ENCODE measurements at regions not wholly inside any gene's neighbourhood (a gene's known extent, or its start where the extent isn't known, plus 50 kb on each side); places are given as distances from the start of the nearest gene placed in this dataset.
"Not testable (repeated sequence)": the region's sequence is repeated elsewhere in the genome, so short reads cannot be mapped to it uniquely, and the experiment has no call there.

DNA sequence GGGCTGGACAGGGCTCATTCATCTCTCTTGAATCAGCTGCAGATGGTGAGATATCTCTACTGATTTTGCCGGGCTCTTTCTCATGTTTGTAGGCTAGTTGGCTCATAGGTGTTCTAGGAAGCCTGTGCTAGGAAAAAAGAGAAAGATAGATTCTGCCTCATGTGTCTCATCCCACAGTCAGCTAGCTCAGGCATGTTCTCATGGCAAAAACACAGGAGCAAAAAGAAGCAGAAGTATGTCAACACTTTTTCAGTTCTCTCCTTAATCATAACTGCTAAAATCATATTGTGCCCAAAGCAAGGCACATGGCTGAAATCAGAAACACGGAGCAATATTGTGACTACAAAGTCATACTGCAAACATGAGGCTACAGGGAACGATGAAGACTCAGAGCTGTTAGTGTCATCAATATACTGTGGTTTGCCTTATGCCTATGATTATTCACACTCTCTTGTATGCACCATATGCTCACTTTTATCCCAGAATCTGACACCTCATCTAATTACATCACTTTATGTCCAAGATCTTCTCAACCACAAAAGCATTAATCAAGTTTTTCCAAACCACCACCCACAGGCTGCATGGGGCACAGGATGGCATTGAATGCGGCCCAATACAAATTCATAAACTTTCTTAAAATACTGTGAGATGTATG, 571.9 kb upstream of the CNTNAP5 start:
- Mint-ChIP-seq H3K4me1 (no peaks in the 10 kb centered on the region), H3K27me3 (ENCODE audit: low read depth, poor library complexity) (no peaks in the 10 kb centered on the region), H3K27ac (no peak overlapping the region), H3K36me3 (ENCODE audit: low read depth) (no peaks in the 10 kb centered on the region), H3K9me3 (no peaks in the 10 kb centered on the region), H3K4me3 (no peak overlapping the region)
- no peak for DNase-seq
- TF ChIP-seq CTCF (IDR thresholded peaks at IDR 0.05), result no peak

DNA sequence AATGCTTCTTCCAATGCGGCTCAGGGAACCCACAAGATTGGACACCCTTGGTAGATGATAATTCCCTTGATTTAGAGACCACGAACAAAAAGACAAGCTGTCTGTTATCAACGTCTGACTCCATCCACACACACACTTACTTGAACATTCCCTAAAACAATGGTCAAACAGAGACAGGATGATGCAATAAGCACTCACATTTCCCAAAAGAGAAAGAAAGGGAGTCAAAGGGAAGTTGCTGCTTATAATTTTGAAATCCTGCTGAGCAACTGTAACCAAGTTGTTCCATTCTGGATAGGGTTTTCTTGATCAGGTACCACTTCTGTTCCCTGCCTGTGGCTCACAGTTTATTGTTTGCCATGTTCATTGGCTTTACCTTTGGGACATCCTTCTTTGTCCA, 571.3 kb upstream of the CNTNAP5 start:
- no peak for DNase-seq
- H3K27me3 Mint-ChIP-seq (ENCODE audit: low read depth, poor library complexity), result no peaks in the 10 kb centered on the region
- no peak for TF ChIP-seq CTCF (IDR thresholded peaks at IDR 0.05)
- H3K4me3 Mint-ChIP-seq, result no peak overlapping the region
- no peak overlapping the region for H3K27ac Mint-ChIP-seq
- H3K4me1 Mint-ChIP-seq, result no peaks in the 10 kb centered on the region
- no peaks in the 10 kb centered on the region for H3K9me3 Mint-ChIP-seq
- no peaks in the 10 kb centered on the region for H3K36me3 Mint-ChIP-seq (ENCODE audit: low read depth)

DNA sequence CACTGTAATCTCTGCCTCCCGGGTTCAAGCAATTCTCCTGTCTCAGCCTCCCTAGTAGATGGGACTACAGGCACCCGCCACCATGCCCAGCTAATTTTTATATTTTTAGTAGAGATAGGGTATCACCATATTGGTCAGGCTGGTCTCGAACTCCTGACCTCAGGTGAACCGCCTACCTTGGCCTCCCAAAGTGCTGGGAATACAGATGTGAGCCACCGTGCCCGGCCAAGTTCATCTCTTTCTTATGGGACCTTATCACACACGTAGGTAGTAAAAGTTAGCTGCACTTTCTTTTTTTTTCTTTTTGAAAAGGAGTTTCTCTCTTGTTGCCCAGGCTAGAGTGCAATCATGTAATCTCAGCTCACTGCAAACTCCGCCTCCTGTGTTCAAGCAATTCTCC, 569.9 kb upstream of the CNTNAP5 start:
- H3K4me3 Mint-ChIP-seq; H3K36me3 Mint-ChIP-seq (ENCODE audit: low read depth); DNase-seq; H3K4me1 Mint-ChIP-seq; H3K27me3 Mint-ChIP-seq (ENCODE audit: low read depth, poor library complexity); H3K9me3 Mint-ChIP-seq; H3K27ac Mint-ChIP-seq: not testable (repeated sequence)

- Mint-ChIP-seq H3K27me3 (ENCODE audit: low read depth, poor library complexity) (no peaks in the 10 kb centered on the region), H3K4me1 (no peaks in the 10 kb centered on the region), H3K27ac (no peak overlapping the region), H3K36me3 (ENCODE audit: low read depth) (no peaks in the 10 kb centered on the region), H3K4me3 (no peak overlapping the region), H3K9me3 (no peaks in the 10 kb centered on the region)
- TF ChIP-seq CTCF (IDR thresholded peaks at IDR 0.05), result no peak
- DNase-seq, result no peak
Observed at GRCh38 chr2:123456416-123456815, 568.7 kb upstream of the CNTNAP5 start.

GRCh38 chr2:123463886-123464285, 561.2 kb upstream of the CNTNAP5 start:
- Mint-ChIP-seq H3K9me3 (no peaks in the 10 kb centered on the region), H3K27me3 (ENCODE audit: low read depth, poor library complexity) (peaks cover 4% of the 10 kb centered on the region), H3K36me3 (ENCODE audit: low read depth) (no peaks in the 10 kb centered on the region), H3K4me3 (no peak overlapping the region), H3K4me1 (no peaks in the 10 kb centered on the region), H3K27ac (no peak overlapping the region)
- DNase-seq, result no peak
- TF ChIP-seq CTCF (IDR thresholded peaks at IDR 0.05), result no peak

DNA sequence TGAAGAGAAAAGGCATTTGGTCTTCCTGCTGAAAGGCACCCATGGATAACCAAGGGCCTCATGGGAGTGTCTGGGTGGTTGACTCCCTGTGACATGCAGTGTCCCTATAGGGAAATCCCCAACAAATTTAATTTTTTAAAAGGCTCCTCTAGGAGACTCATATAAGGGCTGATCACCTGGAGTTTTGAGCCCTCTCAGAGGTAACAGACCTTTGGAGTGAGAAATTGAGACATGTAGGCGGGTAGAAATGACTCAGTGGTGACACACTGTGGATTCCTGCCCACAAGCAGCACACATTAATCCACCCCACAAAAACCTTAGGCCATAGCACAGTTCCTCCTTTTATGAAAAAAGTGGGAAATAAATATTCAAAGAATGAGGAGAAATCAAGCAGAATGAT, 557.0 kb upstream of the CNTNAP5 start:
- TF ChIP-seq CTCF (IDR thresholded peaks at IDR 0.05), result no peak
- Mint-ChIP-seq H3K4me3 (no peak overlapping the region), H3K4me1 (no peaks in the 10 kb centered on the region), H3K27ac (no peak overlapping the region), H3K36me3 (ENCODE audit: low read depth) (no peaks in the 10 kb centered on the region), H3K27me3 (ENCODE audit: low read depth, poor library complexity) (no peaks in the 10 kb centered on the region), H3K9me3 (peaks cover 24% of the 10 kb centered on the region)
- no peak for DNase-seq

Data from nephron progenitor cell (in vitro differentiated cells).